HUES64 (cell line): ENCODE measurements at regions not wholly inside any gene's neighbourhood (a gene's known extent, or its start where the extent isn't known, plus 50 kb on each side); places are given as distances from the start of the nearest gene placed in this dataset.

Experiments
- H3K27ac ChIP-seq: 2 replicates; pipeline ENCODE4 v1.7.0; 2013; ENCODE audit warnings: low read depth, low read length, inconsistent platforms
- H3K27me3 ChIP-seq: 2 replicates; pipeline ENCODE4 v1.6.1; 2013; ENCODE audit warnings: mild to moderate bottlenecking, low read length; ENCODE audit not compliant: insufficient read depth
- H3K36me3 ChIP-seq: 2 replicates; pipeline ENCODE4 v1.6.1; 2013; ENCODE audit warnings: mild to moderate bottlenecking, low read length; ENCODE audit not compliant: insufficient read depth
- H3K4me1 ChIP-seq: 2 replicates; pipeline ENCODE4 v1.6.1; 2013; ENCODE audit warnings: mild to moderate bottlenecking, low read length, moderate library complexity; ENCODE audit not compliant: insufficient read depth
- H3K4me3 ChIP-seq: 2 replicates; pipeline ENCODE4 v1.5.1; 2013; ENCODE audit warnings: mild to moderate bottlenecking, low read length, moderate library complexity
- H3K9ac ChIP-seq: 2 replicates; pipeline ENCODE4 v1.6.1; 2013; ENCODE audit warnings: mild to moderate bottlenecking, low read depth, low read length
- H3K9me3 ChIP-seq: 2 replicates; pipeline ENCODE4 v1.6.1; 2013; ENCODE audit warnings: low read depth, low read length; ENCODE audit not compliant: insufficient read depth
- WGBS: fragments of 150-250, 120-280 bp; methylation state at CpG from one replicate; pipeline ENCODE4 v1.1.7; 2013; ENCODE audit warnings: missing lambda C conversion rate; 5-methylcytosine and 5-hydroxymethylcytosine counted together

GRCh38 chr14:61213920-61214319 lies 67.2 kb downstream of the TMEM30B start:
- Histone ChIP-seq H3K27me3 (no peaks in the 10 kb centered on the region), H3K9ac (no peak overlapping the region), H3K9me3 (no peaks in the 10 kb centered on the region), H3K36me3 (no peaks in the 10 kb centered on the region), H3K4me3 (no peak overlapping the region), H3K4me1 (peaks cover 8% of the 10 kb centered on the region), H3K27ac (no peak overlapping the region)
- 91% methylated on average over 3 of the region's 4 CpGs for WGBS

- no peaks in the 10 kb centered on the region for H3K9me3 ChIP-seq
- no peak overlapping the region for H3K4me3 ChIP-seq
- no peak overlapping the region for H3K9ac ChIP-seq
- peaks cover under 1% of the 10 kb centered on the region for H3K4me1 ChIP-seq
- no peak overlapping the region for H3K27ac ChIP-seq
- H3K27me3 ChIP-seq = no peaks in the 10 kb centered on the region
- H3K36me3 ChIP-seq = no peaks in the 10 kb centered on the region
- 92% methylated on average over 3 of the region's 3 CpGs for WGBS
Observed at GRCh38 chr14:61213191-61213621, 67.9 kb downstream of the TMEM30B start.

GRCh38 chr14:61212546-61212945 lies 68.6 kb downstream of the TMEM30B start:
- 89% methylated on average over 1 of the region's 1 CpG for WGBS
- H3K9me3 ChIP-seq = no peaks in the 10 kb centered on the region
- H3K4me3 ChIP-seq = no peak overlapping the region
- H3K36me3 ChIP-seq = no peaks in the 10 kb centered on the region
- no peak overlapping the region for H3K27ac ChIP-seq
- H3K9ac ChIP-seq = no peak overlapping the region
- no peaks in the 10 kb centered on the region for H3K4me1 ChIP-seq
- no peaks in the 10 kb centered on the region for H3K27me3 ChIP-seq

- WGBS = 93% methylated on average over 9 of the region's 9 CpGs
- no peak overlapping the region for H3K27ac ChIP-seq
- H3K4me1 ChIP-seq = no peaks in the 10 kb centered on the region
- no peaks in the 10 kb centered on the region for H3K27me3 ChIP-seq
- H3K36me3 ChIP-seq = no peaks in the 10 kb centered on the region
- no peak overlapping the region for H3K9ac ChIP-seq
- no peak overlapping the region for H3K4me3 ChIP-seq
- H3K9me3 ChIP-seq = no peaks in the 10 kb centered on the region
Observed at GRCh38 chr14:61211476-61212255, 69.5 kb downstream of the TMEM30B start.

- Histone ChIP-seq H3K9me3 (no peaks in the 10 kb centered on the region), H3K9ac (no peak overlapping the region), H3K27me3 (no peaks in the 10 kb centered on the region), H3K36me3 (no peaks in the 10 kb centered on the region), H3K4me3 (no peak overlapping the region), H3K27ac (no peak overlapping the region), H3K4me1 (peaks cover 19% of the 10 kb centered on the region)
- 81% methylated on average over 10 of the region's 10 CpGs for WGBS
Observed at GRCh38 chr14:61203081-61203753, 77.9 kb downstream of the TMEM30B start.

GRCh38 chr14:61202124-61202523 lies 79.0 kb downstream of the TMEM30B start:
- H3K9me3 ChIP-seq = no peaks in the 10 kb centered on the region
- H3K27me3 ChIP-seq = no peaks in the 10 kb centered on the region
- H3K4me1 ChIP-seq = peaks cover 19% of the 10 kb centered on the region
- no peaks in the 10 kb centered on the region for H3K36me3 ChIP-seq
- no peak overlapping the region for H3K9ac ChIP-seq
- 69% methylated on average over 3 of the region's 3 CpGs for WGBS
- no peak overlapping the region for H3K4me3 ChIP-seq
- H3K27ac ChIP-seq = no peak overlapping the region

GRCh38 chr14:61201171-61201570 lies 80.0 kb downstream of the TMEM30B start:
- Histone ChIP-seq H3K27ac (no peak overlapping the region), H3K27me3 (no peaks in the 10 kb centered on the region), H3K4me1 (peaks cover 19% of the 10 kb centered on the region), H3K9me3 (no peaks in the 10 kb centered on the region), H3K4me3 (no peak overlapping the region), H3K36me3 (no peaks in the 10 kb centered on the region), H3K9ac (no peak overlapping the region)
- 93% methylated on average over 2 of the region's 3 CpGs for WGBS

- no peak overlapping the region for H3K9ac ChIP-seq
- H3K27me3 ChIP-seq = no peaks in the 10 kb centered on the region
- WGBS = 79% methylated on average over 4 of the region's 4 CpGs
Observed at GRCh38 chr14:61197416-61197815, 83.7 kb downstream of the TMEM30B start.

GRCh38 chr14:61196792-61197191 lies 84.3 kb downstream of the TMEM30B start:
- Histone ChIP-seq H3K9me3 (no peaks in the 10 kb centered on the region), H3K9ac (no peak overlapping the region), H3K36me3 (no peaks in the 10 kb centered on the region), H3K4me3 (no peak overlapping the region), H3K27ac (no peak overlapping the region), H3K27me3 (no peaks in the 10 kb centered on the region), H3K4me1 (peaks cover 2% of the 10 kb centered on the region)
- 83% methylated on average over 3 of the region's 3 CpGs for WGBS

More at GRCh38 chr14:61197416-61197815, 83.7 kb downstream of the TMEM30B start:
- Histone ChIP-seq H3K36me3 (no peaks in the 10 kb centered on the region), H3K27ac (no peak overlapping the region), H3K9me3 (no peaks in the 10 kb centered on the region), H3K4me1 (peaks cover 8% of the 10 kb centered on the region), H3K4me3 (no peak overlapping the region)

GRCh38 chr14:61196034-61196433 lies 85.1 kb downstream of the TMEM30B start:
- Histone ChIP-seq H3K4me3 (no peak overlapping the region), H3K9me3 (no peaks in the 10 kb centered on the region), H3K36me3 (no peaks in the 10 kb centered on the region), H3K9ac (no peak overlapping the region), H3K27me3 (no peaks in the 10 kb centered on the region), H3K27ac (no peak overlapping the region), H3K4me1 (no peaks in the 10 kb centered on the region)
- 86% methylated on average over 2 of the region's 2 CpGs for WGBS

GRCh38 chr14:61193476-61193875 lies 87.7 kb downstream of the TMEM30B start:
- Histone ChIP-seq H3K27me3 (no peaks in the 10 kb centered on the region), H3K9ac (no peak overlapping the region), H3K36me3 (no peaks in the 10 kb centered on the region), H3K9me3 (no peaks in the 10 kb centered on the region), H3K27ac (no peak overlapping the region), H3K4me3 (no peak overlapping the region), H3K4me1 (peaks cover 13% of the 10 kb centered on the region; the same call in 1 of the 2 replicates)
- WGBS = 89% methylated on average over 1 of the region's 1 CpG
